ENCODE measurements at regions not wholly inside any gene's neighbourhood (a gene's known extent, or its start where the extent isn't known, plus 50 kb on each side); places are given as distances from the start of the nearest gene placed in this dataset.

GRCh38 chr11:95451261-95451660 lies 220.3 kb upstream of the SESN3 start (continued):
- TF ChIP-seq CEBPB (IDR thresholded peaks at IDR 0.05; ENCODE audit: low read depth, low read length) (no peak), POLR2AphosphoS5 (IDR thresholded peaks at IDR 0.05; ENCODE audit: low read depth, low read length) (no peak), E2F6 (IDR thresholded peaks at IDR 0.05) (no peak), RBBP5 (IDR thresholded peaks at IDR 0.05; ENCODE audit: borderline replicate concordance, low read depth, low read length) (no peak)
